ENCODE measurements at regions not wholly inside any gene's neighbourhood (a gene's known extent, or its start where the extent isn't known, plus 50 kb on each side); places are given as distances from the start of the nearest gene placed in this dataset.

- POLR2A ChIA-PET (ENCODE audit: unreplicated experiment) = no interaction called here
- peaks cover 25% of the 10 kb centered on the region for H3K4me1 ChIP-seq (ENCODE audit: insufficient read depth, low read length)
- H3K27me3 ChIP-seq (ENCODE audit: low read length) = no peaks in the 10 kb centered on the region
- peaks cover 43% of the 10 kb centered on the region for H3K36me3 ChIP-seq (ENCODE audit: low read depth, low read length)
- intact Hi-C loops (cut with micrococcal nuclease) = no loop called here
- no peaks in the 10 kb centered on the region for H3K9me2 ChIP-seq (replicated peaks; ENCODE audit: low read length)
- no peaks in the 10 kb centered on the region for H3K9me3 ChIP-seq (ENCODE audit: low read length)
- no peaks in the 10 kb centered on the region for H3F3A ChIP-seq (ENCODE audit: low read length, unreplicated experiment)
- peak overlapping the region; percentile 85 for H3K4me2 ChIP-seq (ENCODE audit: low read length)
- CTCF ChIA-PET = no interaction called here
- DNase-seq (no peak), ATAC-seq (no peak)
- no peaks in the 10 kb centered on the region for H4K20me1 ChIP-seq (ENCODE audit: low read length)
- peaks cover 57% of the 10 kb centered on the region for H3K79me2 ChIP-seq (ENCODE audit: low read length)
- no peak overlapping the region for H3K9ac ChIP-seq (ENCODE audit: low read length)
- BruUV-seq (replicated peaks) = no TSS peak
- H3K27ac ChIP-seq (ENCODE audit: low read length) = no peak overlapping the region
- no peak for TF ChIP-seq CTCF (conservative IDR thresholded peaks at IDR 0.05; ENCODE audit: low read depth, low read length)
- TF ChIP-seq EZH2phosphoT487 (IDR thresholded peaks at IDR 0.05; ENCODE audit: borderline replicate concordance, low read length) = no peak
- TF ChIP-seq EZH2 (IDR thresholded peaks at IDR 0.05; ENCODE audit: low read length, unreplicated experiment) = no peak
- H2AFZ ChIP-seq (ENCODE audit: low read length) = no peak overlapping the region
- no peak overlapping the region for H3K4me3 ChIP-seq (ENCODE audit: low read length)
Measured at GRCh38 chr17:77090476-77090875, 50.3 kb upstream of the SEC14L1 start.

Small RNA genes lying in the stretch of these regions (microRNA-seq; reads per million reads assigned to microRNA genes)
- 72.7 reads per million, percentile 60 among the genes with 10 or more reads in this experiment for gene MIR6516 (ENCODE audit: unreplicated experiment)

Measured in PC-3 (cell line).